ENCODE measurements at regions not wholly inside any gene's neighbourhood (a gene's known extent, or its start where the extent isn't known, plus 50 kb on each side); places are given as distances from the start of the nearest gene placed in this dataset.

- peak; percentile 49; the same call in 2 of the 3 replicates for ATAC-seq
- H3K79me2 ChIP-seq (ENCODE audit: insufficient read depth, low read length), result no peaks in the 10 kb centered on the region
- in situ Hi-C loops (cut with HindIII; ENCODE audit: extremely low pct_ligation_motif_present, low pct_unique_long_range_greater_than_20kb), result no loop called here
- intact Hi-C loops (cut with micrococcal nuclease; ENCODE audit: unreplicated experiment), result loop anchor here (5.0 kb wide), 1 partner anchor 63 kb away; no protein-coding TSS in a partner anchor
- CTCF ChIA-PET (ENCODE audit: low intra/inter-chr PET ratio, low total read pairs), result no interaction called here
- peaks cover 12% of the 10 kb centered on the region for H3K4me1 ChIP-seq (ENCODE audit: insufficient read depth, low read length)
- WGBS (ENCODE audit: low lambda C conversion rate), result under 1% methylated on average over 19 of the region's 19 CpGs
- peak overlapping the region; percentile 66 for H3K4me2 ChIP-seq (ENCODE audit: low read depth, low read length)
- H3K9me3 ChIP-seq (ENCODE audit: low read length), result no peaks in the 10 kb centered on the region
- no peak for FAIRE-seq
- H3K4me3 ChIP-seq (replicated peaks in 1 of 3; ENCODE audit: insufficient read depth in 1 of 3, low read depth in 2 of 3, low read length in 3 of 3), result peak overlapping the region in 2 of 3 experiments; percentile 13 to 19; a peak in 3 of 6 replicates
- no peak overlapping the region for H3K27ac ChIP-seq (ENCODE audit: extremely low read length, insufficient read depth, low read length)
- H3K27me3 ChIP-seq (ENCODE audit: control insufficient read depth in 1 of 2, insufficient read depth in 2 of 2, low read length in 2 of 2), result peaks cover 0 to 2% of the 10 kb centered on the region in 2 experiments; a peak in 1 of 5 replicates
- H3K36me3 ChIP-seq (replicated peaks in 1 of 2; ENCODE audit: control insufficient read depth in 1 of 2, insufficient read depth in 2 of 2, low read length in 2 of 2), result no peaks in the 10 kb centered on the region
- H4K20me1 ChIP-seq (ENCODE audit: insufficient read depth, low read length), result no peaks in the 10 kb centered on the region
- no TSS peak for BruUV-seq (replicated peaks)
- DNase-seq (ENCODE audit: low spot score), result peak; percentile 15
- peak overlapping the region; percentile 31 for H2AFZ ChIP-seq (ENCODE audit: low read length)
- H3K9ac ChIP-seq (ENCODE audit: insufficient read depth, low read depth, low read length), result no peak overlapping the region
- POLR2A ChIA-PET, result no interaction called here
- peak; percentile 66 for TF ChIP-seq ZMYM4 (CRISPR knock-in tag; IDR thresholded peaks at IDR 0.05)
- TF ChIP-seq, protein P1, sequence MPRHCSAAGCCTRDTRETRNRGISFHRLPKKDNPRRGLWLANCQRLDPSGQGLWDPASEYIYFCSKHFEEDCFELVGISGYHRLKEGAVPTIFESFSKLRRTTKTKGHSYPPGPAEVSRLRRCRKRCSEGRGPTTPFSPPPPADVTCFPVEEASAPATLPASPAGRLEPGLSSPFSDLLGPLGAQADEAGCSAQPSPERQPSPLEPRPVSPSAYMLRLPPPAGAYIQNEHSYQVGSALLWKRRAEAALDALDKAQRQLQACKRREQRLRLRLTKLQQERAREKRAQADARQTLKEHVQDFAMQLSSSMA (CRISPR knock-in tag; IDR thresholded peaks at IDR 0.05), result no peak
- TF ChIP-seq CREB1 (IDR thresholded peaks at IDR 0.05), result peak; percentile 64
- TF ChIP-seq CREB1 (CRISPR knock-in tag; IDR thresholded peaks at IDR 0.05), result peak; percentile 51
- TF ChIP-seq ZNF773 (CRISPR knock-in tag; IDR thresholded peaks at IDR 0.05; ENCODE audit: borderline replicate concordance), result no peak
- 0 out of 2 replicates have a peak, but pooled peaks have one; percentile 15 for TF ChIP-seq FOSL2 (CRISPR knock-in tag; IDR thresholded peaks at IDR 0.05)
- 0 out of 2 replicates have a peak, but pooled peaks have one; percentile 18 for TF ChIP-seq NFYB (CRISPR knock-in tag; IDR thresholded peaks at IDR 0.05)
- TF ChIP-seq KAT2B (IDR thresholded peaks at IDR 0.05; ENCODE audit: borderline replicate concordance, low read depth, low read length), result no peak
- TF ChIP-seq ZBTB21 (CRISPR knock-in tag; IDR thresholded peaks at IDR 0.05), result peak; percentile 87
- TF ChIP-seq RXRA (CRISPR knock-in tag; IDR thresholded peaks at IDR 0.05), result no peak
- peak; percentile 30; the same call in 1 of the 2 replicates for TF ChIP-seq SALL1 (CRISPR knock-in tag; IDR thresholded peaks at IDR 0.05)
- no peak for TF ChIP-seq POLR2G (IDR thresholded peaks at IDR 0.05; ENCODE audit: low read depth, low read length)
- TF ChIP-seq SRSF9 (IDR thresholded peaks at IDR 0.05; ENCODE audit: borderline replicate concordance, insufficient read depth, low read depth, low read length, poor library complexity, severe bottlenecking), result no peak
- no peak for TF ChIP-seq ZFY (CRISPR knock-in tag; IDR thresholded peaks at IDR 0.05)
- TF ChIP-seq, protein P2, sequence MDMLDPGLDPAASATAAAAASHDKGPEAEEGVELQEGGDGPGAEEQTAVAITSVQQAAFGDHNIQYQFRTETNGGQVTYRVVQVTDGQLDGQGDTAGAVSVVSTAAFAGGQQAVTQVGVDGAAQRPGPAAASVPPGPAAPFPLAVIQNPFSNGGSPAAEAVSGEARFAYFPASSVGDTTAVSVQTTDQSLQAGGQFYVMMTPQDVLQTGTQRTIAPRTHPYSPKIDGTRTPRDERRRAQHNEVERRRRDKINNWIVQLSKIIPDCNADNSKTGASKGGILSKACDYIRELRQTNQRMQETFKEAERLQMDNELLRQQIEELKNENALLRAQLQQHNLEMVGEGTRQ (IDR thresholded peaks at IDR 0.05; ENCODE audit: low read depth, low read length), result peak; percentile 84
- TF ChIP-seq, protein P2 (CRISPR knock-in tag; IDR thresholded peaks at IDR 0.05; ENCODE audit: borderline replicate concordance), result peak; percentile 73; the same call in 1 of the 2 replicates
- peak; percentile 80 for TF ChIP-seq CEBPB (IDR thresholded peaks at IDR 0.05; ENCODE audit: borderline replicate concordance, low read depth, low read length)
- peak; percentile 48; the same call in 1 of the 2 replicates for TF ChIP-seq CEBPG (CRISPR knock-in tag; IDR thresholded peaks at IDR 0.05)
Observed at GRCh38 chr4:128635141-128635954, 174.2 kb upstream of the JADE1 start.

All from HepG2 (cell line).